ENCODE measurements at regions not wholly inside any gene's neighbourhood (a gene's known extent, or its start where the extent isn't known, plus 50 kb on each side); places are given as distances from the start of the nearest gene placed in this dataset.

DNA sequence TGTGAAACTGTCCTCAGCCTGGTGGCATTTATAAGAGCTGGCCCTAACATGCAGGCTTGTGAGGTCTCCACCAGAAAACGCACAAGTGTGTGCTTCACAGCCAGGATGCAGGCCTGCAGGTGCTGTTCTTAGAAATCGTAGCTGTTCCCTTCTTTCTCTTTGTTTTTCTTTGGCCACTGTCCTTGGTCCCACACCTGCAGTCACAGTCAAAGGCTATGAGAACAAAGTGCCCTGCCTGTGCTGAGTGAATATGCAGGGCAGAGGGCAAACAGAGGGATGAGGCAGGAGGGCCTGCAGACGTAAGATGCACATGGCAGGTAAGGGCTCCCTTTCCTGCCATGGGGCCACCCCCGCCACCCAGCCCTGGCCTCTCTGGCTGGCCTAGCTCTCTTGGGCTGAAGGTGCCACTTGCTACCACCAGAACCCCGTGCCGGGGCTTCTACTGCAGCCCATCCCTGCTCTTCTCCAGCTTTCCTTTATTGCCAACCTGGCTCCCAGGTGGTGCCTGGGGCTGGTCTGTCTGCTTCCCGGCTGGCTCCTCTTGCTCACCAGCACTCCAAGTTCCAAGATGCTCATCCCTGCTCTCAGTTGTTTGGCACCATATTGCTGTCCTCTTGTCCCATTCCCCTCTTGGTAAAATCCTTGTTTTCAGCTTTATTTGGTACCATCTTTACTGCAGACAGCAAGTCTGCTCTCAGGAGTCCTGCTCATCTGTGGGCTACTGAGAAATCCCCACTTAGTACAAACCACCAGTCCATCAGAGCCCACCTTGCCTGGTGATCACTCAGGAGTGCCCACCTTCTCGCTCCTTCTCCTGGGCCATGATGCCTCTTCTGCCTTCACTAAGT lies 308.1 kb upstream of the ZMIZ1 start:
- no peak overlapping the region for H3K4me3 Mint-ChIP-seq (ENCODE audit: unreplicated experiment)
- H3K27ac Mint-ChIP-seq (ENCODE audit: unreplicated experiment), result no peak overlapping the region
- H3K36me3 Mint-ChIP-seq (ENCODE audit: unreplicated experiment), result peaks cover 2% of the 10 kb centered on the region
- no peaks in the 10 kb centered on the region for H3K9me3 Mint-ChIP-seq (ENCODE audit: unreplicated experiment)
- TF ChIP-seq, protein P1, sequence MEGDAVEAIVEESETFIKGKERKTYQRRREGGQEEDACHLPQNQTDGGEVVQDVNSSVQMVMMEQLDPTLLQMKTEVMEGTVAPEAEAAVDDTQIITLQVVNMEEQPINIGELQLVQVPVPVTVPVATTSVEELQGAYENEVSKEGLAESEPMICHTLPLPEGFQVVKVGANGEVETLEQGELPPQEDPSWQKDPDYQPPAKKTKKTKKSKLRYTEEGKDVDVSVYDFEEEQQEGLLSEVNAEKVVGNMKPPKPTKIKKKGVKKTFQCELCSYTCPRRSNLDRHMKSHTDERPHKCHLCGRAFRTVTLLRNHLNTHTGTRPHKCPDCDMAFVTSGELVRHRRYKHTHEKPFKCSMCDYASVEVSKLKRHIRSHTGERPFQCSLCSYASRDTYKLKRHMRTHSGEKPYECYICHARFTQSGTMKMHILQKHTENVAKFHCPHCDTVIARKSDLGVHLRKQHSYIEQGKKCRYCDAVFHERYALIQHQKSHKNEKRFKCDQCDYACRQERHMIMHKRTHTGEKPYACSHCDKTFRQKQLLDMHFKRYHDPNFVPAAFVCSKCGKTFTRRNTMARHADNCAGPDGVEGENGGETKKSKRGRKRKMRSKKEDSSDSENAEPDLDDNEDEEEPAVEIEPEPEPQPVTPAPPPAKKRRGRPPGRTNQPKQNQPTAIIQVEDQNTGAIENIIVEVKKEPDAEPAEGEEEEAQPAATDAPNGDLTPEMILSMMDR (IDR thresholded peaks at IDR 0.05), result no peak
- no peak for DNase-seq (ENCODE audit: extremely low spot score, unreplicated experiment)
- H3K4me1 Mint-ChIP-seq (ENCODE audit: unreplicated experiment), result peaks cover 20% of the 10 kb centered on the region
- no peaks in the 10 kb centered on the region for H3K27me3 Mint-ChIP-seq (ENCODE audit: unreplicated experiment)

DNA sequence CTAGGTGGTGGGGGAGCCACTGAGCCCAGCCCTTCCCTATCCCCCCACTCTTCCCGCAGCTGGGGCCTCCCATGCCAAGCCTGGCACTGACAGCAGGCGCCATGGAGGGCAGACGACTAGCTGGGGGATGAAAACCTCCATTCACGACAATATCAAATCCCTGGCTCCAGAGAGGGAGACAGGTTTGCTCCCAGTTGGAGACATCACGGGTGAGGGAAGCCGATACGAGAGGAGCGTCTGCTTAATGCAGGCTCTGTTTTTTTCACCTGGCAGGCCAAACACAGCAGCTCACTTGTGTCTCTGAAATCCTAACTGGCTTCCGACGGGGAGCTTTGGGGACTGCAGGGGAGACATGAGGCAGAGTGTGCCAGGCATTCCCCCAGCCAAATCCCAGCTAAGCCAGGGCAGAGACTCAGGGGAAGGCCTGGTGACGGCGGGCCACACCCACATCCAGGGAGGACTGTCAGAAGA lies 307.4 kb upstream of the ZMIZ1 start:
- DNase-seq (ENCODE audit: extremely low spot score, unreplicated experiment), result no peak
- no peaks in the 10 kb centered on the region for H3K9me3 Mint-ChIP-seq (ENCODE audit: unreplicated experiment)
- TF ChIP-seq, protein P1 (IDR thresholded peaks at IDR 0.05), result no peak
- H3K4me1 Mint-ChIP-seq (ENCODE audit: unreplicated experiment), result peaks cover 15% of the 10 kb centered on the region
- no peaks in the 10 kb centered on the region for H3K27me3 Mint-ChIP-seq (ENCODE audit: unreplicated experiment)
- no peak overlapping the region for H3K4me3 Mint-ChIP-seq (ENCODE audit: unreplicated experiment)
- H3K36me3 Mint-ChIP-seq (ENCODE audit: unreplicated experiment), result no peaks in the 10 kb centered on the region
- no peak overlapping the region for H3K27ac Mint-ChIP-seq (ENCODE audit: unreplicated experiment)

- TF ChIP-seq, protein P1 (IDR thresholded peaks at IDR 0.05), result no peak
- H3K9me3 Mint-ChIP-seq (ENCODE audit: unreplicated experiment), result no peaks in the 10 kb centered on the region
- no peak overlapping the region for H3K4me3 Mint-ChIP-seq (ENCODE audit: unreplicated experiment)
- DNase-seq (ENCODE audit: extremely low spot score, unreplicated experiment), result no peak
- peaks cover 7% of the 10 kb centered on the region for H3K4me1 Mint-ChIP-seq (ENCODE audit: unreplicated experiment)
- H3K27ac Mint-ChIP-seq (ENCODE audit: unreplicated experiment), result no peak overlapping the region
- H3K27me3 Mint-ChIP-seq (ENCODE audit: unreplicated experiment), result no peaks in the 10 kb centered on the region
- no peaks in the 10 kb centered on the region for H3K36me3 Mint-ChIP-seq (ENCODE audit: unreplicated experiment)
These were observed 306.6 kb upstream of the ZMIZ1 start for GRCh38 chr10:78762086-78762630.

GRCh38 chr10:78763234-78763633 lies 305.5 kb upstream of the ZMIZ1 start:
- no peak overlapping the region for H3K27ac Mint-ChIP-seq (ENCODE audit: unreplicated experiment)
- H3K4me3 Mint-ChIP-seq (ENCODE audit: unreplicated experiment), result no peak overlapping the region
- TF ChIP-seq, protein P1 (IDR thresholded peaks at IDR 0.05), result no peak
- H3K36me3 Mint-ChIP-seq (ENCODE audit: unreplicated experiment), result no peaks in the 10 kb centered on the region
- H3K9me3 Mint-ChIP-seq (ENCODE audit: unreplicated experiment), result no peaks in the 10 kb centered on the region
- no peaks in the 10 kb centered on the region for H3K27me3 Mint-ChIP-seq (ENCODE audit: unreplicated experiment)
- DNase-seq (ENCODE audit: extremely low spot score, unreplicated experiment), result no peak
- peaks cover 3% of the 10 kb centered on the region for H3K4me1 Mint-ChIP-seq (ENCODE audit: unreplicated experiment)

GRCh38 chr10:78763651-78764395 lies 304.9 kb upstream of the ZMIZ1 start:
- H3K27me3 Mint-ChIP-seq (ENCODE audit: unreplicated experiment), result no peaks in the 10 kb centered on the region
- H3K9me3 Mint-ChIP-seq (ENCODE audit: unreplicated experiment), result no peaks in the 10 kb centered on the region
- peaks cover 9% of the 10 kb centered on the region for H3K4me1 Mint-ChIP-seq (ENCODE audit: unreplicated experiment)
- H3K27ac Mint-ChIP-seq (ENCODE audit: unreplicated experiment), result no peak overlapping the region
- TF ChIP-seq, protein P1 (IDR thresholded peaks at IDR 0.05), result no peak
- H3K4me3 Mint-ChIP-seq (ENCODE audit: unreplicated experiment), result no peak overlapping the region
- H3K36me3 Mint-ChIP-seq (ENCODE audit: unreplicated experiment), result no peaks in the 10 kb centered on the region
- no peak for DNase-seq (ENCODE audit: extremely low spot score, unreplicated experiment)
